G401.6 (cell line): ENCODE measurements at regions not wholly inside any gene's neighbourhood (a gene's known extent, or its start where the extent isn't known, plus 50 kb on each side); places are given as distances from the start of the nearest gene placed in this dataset.
"Not testable (repeated sequence)": the region's sequence is repeated elsewhere in the genome, so short reads cannot be mapped to it uniquely, and the experiment has no call there.

Experiments used
- FAIRE-seq: peaks from 2 replicates; lab custom pipeline; 2012; peaks lifted over from hg19 to GRCh38; lab: Jason Lieb, UNC

DNA sequence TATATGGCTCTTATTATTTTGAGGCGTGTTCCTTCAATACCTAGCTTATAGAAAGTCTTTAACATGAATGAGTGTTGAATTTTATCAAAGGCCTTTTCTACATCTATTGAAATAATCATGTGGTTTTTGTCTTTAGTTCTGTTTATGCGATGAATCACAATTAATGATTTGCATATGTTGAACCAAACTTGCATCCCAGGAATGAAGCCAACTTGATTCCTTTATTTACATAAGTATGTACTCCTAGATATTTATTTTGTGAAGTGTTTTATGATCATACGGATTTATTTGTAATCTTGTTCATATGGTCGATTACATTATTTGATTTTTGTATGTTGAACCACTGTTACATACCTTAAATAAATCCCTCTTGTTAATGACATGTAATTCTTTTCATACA is 244.3 kb upstream of the KCND2 start:
- no peak for FAIRE-seq

DNA sequence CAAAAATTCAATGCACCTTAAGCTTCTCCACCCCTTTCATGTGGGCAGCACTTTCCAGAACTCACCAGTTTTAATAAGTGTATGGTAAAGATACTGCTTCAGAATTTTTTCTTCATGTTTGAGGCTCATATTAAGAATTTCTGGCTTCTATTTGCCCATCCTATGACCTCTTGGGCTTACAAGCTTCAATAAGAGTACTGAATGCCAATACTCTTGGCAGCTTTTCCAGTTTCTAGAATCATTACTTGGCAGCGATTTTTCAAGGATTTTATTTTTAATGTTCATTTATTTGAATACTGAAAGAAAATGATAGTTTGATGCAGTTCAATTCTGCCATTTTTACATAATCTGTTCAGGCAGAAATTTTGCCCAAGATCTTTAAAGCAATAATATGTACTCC is 242.1 kb upstream of the KCND2 start:
- no peak for FAIRE-seq

DNA sequence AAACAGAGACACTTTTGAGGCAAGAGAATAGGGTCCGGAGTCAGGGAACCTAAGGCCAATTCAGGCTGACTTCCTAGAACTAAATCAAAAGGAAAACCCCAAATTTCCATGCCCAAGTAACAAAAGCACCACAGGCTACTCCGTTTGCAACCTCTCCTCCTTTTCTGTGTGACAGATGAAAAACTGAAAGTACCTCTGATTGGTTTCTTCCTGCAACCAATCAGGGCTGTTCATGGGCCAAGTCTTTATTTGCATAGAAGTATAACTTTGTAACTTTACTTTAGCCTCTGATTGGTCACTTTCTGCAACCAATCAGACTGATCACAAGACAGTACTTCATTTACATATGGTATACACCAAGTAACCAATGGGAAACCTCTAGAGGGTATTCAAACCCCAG is 239.9 kb upstream of the KCND2 start:
- FAIRE-seq = no peak

DNA sequence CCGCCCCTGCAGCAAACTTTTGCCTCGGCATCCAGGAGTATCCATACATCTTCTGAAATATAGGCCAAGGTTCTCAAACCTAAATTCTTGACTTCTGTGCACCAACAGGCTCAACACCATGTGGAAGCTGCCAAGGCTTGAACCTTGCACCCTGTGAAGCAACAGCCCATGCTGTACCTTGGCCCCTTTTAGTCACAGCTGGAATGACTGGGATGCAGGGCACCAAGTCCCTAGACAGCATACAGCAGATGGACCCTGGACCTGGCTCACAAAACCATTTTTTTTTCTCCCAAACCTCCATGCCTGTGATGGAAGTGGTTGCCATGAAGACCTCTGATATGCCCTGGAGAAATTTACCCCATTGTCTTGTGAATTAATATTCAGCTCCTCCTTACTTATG is 233.8 kb upstream of the KCND2 start:
- no peak for FAIRE-seq

DNA sequence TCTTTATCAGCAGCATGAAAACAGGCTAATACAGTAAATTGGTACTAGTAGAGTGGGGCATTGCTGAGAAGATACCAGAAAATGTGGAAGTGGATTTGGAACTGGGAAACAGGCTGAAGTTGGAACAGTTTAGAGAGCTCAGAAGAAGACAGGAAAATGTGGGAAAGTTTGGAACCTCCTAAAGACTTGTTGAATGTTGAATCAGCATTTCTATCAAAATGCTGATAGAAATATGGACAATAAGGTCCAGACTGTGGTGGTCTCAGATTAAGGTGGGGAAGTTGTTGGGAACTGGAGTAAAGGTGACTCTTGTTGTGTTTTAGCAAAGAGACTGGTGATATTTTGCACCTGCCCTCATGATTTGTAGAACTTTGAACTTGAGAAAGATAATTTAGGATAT is 231.2 kb upstream of the KCND2 start:
- FAIRE-seq = no peak

DNA sequence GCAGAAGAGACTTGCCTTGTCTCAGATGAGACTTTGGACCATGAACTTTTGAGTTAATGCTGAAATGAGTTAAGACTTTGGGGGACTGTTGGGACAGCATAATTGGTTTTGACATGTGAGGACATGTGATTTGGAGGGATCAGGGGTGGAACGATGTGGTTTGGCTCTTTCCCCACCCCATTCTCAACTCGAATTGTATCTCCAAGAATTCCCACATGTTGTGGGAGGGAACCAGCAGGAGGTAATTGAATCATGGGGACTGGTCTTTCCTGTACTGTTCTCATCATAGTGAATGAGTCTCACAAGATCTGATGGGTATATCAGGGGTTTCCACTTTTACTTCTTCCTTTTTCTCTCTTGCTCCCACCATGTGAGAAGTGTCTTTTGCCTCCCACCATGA is 229.7 kb upstream of the KCND2 start:
- FAIRE-seq = no peak

DNA sequence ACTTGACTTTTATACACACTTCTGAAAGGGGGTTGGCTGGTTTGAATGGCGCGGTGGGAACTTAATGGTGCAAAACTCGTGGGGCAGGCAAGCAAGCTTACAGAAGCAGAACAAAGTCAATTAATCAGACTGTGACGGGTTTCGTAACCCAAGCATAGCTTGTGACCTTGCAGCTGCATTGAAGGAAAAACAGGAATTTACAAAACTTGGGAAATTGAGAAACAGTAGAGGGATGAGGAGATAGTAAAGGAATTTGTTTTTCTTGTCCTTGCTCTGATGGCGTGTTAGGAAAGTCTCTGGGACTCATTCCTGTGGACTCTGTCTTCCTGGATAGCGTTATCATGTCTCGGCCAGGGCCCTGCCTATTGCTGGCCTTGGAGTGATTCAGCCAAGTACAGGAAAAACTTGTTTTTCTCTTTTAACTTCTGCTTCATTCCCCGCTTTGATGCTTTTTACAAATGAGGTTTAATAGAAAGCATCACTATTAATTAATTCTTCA is 220.0 kb upstream of the KCND2 start:
- no peak for FAIRE-seq

- FAIRE-seq = no peak
Measured at GRCh38 chr7:120053390-120053961, 219.5 kb upstream of the KCND2 start.

- FAIRE-seq = no peak
Measured at GRCh38 chr7:120054376-120055100, 218.4 kb upstream of the KCND2 start.

GRCh38 chr7:120055300-120055699 is 217.7 kb upstream of the KCND2 start:
- no peak for FAIRE-seq

DNA sequence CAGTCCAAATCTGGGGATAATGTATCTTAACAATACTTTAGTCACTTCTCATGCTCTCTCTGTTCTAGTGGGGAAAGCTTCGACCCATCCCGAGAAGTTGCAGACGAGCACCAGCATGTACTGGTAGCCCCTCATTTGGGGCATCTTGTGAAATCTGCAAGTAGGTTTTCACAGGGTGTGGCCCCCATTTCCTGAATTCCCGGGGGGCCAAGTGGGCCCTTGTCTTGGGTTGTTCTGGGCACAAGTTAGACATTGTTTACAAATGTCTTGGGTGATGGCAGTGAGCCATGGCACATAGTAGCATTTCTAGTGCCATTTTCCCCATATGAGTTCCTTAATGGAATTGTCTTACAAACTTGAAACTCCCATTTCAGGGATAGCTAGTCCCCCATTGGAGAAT is 216.7 kb upstream of the KCND2 start:
- FAIRE-seq = no peak

DNA sequence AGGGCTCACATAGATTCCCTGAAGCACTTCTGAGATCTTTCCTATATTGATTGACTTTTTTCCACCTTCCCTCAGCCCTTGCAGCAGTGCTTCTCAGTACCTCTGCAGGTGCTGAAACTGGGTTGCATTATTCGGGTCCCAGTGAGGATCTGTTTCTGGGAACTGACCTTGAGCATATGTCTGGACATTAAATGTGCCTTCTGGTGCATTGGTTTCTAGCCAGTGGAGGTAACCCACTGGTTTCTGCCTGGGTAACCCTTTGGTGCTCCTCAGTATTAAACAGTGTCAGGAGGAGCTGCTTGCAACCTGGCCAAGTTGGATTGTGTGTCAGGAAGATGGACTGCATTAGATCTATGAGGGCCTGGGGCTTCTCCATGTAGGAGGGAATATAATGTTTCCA is 213.3 kb upstream of the KCND2 start:
- no peak for FAIRE-seq

DNA sequence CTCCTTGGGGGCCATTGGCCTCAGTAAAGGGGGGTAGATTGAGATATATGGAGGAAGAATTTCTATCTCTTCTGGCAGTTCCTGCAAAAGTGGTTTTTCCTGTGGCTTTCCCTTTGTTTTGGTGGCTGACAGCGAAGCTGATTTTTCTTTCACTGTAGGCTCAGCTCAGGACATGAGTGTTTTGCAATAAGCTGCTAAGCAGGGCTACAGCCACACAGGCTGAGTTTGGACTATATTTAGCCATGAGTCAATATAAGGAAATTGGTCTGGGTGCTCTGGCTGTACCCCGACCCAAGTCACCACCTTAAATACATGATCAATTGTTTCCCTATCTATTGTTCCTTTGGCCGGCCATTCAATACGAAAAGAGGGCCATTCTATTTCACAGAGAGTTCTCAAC is 212.7 kb upstream of the KCND2 start:
- no peak for FAIRE-seq

- FAIRE-seq = no peak
Measured at GRCh38 chr7:120060875-120061274, 212.1 kb upstream of the KCND2 start.

DNA sequence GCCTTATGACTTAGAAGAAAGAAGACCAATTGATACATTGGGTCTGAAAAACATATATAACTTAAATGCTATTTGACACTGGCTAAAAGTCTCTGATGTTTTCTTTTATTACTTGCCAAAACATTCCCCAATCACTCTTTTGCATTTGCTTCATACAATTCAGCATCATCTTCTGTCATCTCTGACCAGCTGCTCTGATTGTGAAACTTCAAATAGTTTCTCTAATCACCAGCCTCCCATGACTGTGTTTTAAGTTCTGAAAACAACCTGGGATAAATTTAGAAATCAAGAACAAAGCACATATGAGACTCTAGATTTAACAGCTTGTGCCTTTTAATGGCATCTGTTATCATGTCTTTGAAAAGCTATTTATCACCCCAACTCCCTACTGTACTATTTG is 208.4 kb upstream of the KCND2 start:
- no peak for FAIRE-seq

GRCh38 chr7:120066898-120067297 is 206.1 kb upstream of the KCND2 start:
- FAIRE-seq = not testable (repeated sequence)

- no peak for FAIRE-seq
Measured at GRCh38 chr7:120070201-120070600, 202.8 kb upstream of the KCND2 start.

DNA sequence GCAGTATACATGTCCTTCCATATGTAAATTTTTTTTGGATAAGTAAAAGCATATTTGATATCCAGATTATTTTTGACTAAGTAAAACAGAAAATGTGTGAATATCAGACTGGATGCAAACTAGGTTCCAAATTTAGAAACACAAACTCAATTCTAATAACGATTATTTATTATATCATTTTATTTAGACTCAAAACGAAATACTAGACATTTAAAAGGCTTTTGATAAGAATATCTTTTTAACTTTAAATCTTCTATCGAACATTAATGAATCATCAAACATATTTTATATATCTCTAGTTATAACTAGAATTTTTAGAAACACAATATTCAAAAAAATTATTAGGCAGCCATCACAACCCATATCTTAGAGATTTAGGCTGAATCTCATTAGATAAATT is 195.2 kb upstream of the KCND2 start:
- no peak for FAIRE-seq

GRCh38 chr7:120079022-120079421 is 194.0 kb upstream of the KCND2 start:
- FAIRE-seq = no peak

DNA sequence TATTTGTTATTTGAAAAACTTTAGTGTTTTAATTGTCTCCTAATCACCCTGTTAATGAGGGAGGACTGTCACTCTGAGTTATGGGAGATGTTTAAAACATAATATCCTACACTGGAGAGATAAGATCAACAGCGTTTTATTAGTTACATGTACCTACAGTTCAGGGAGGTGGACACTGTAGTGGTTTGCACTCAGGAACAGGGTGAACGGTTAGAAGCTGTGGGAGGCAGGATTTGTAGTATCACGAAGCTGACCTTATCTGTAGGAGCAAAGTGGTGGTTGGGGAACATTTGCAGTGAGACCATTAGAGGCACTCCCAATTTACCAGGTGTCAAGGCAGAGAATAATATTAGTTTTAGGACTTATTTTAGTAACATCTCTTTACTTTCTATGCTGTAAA is 193.3 kb upstream of the KCND2 start:
- FAIRE-seq = no peak

- not testable (repeated sequence) for FAIRE-seq
Measured at GRCh38 chr7:120086468-120086867, 186.5 kb upstream of the KCND2 start.

- FAIRE-seq = no peak
Measured at GRCh38 chr7:120089968-120090367, 183.0 kb upstream of the KCND2 start.

DNA sequence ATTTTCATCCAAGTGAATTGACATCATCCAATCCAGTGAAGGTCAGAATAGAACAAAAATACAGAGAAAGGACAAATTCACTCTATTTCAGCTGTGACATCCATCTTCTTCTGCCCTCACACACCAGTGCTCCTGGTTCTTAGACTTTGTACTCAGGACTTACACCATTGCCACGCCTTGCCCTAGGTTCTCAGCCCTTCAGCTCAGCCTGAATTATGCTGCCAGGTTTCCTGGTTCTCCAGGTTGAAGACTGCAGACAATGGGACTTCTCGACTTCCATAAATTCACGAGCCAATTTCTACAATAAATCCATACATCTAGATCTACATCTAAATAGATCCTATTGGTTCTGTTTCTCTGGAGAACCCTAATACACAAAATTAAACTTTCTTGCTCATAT is 181.2 kb upstream of the KCND2 start:
- no peak for FAIRE-seq

GRCh38 chr7:120097020-120097419 is 176.0 kb upstream of the KCND2 start:
- no peak for FAIRE-seq
